Stimulated activated memory B cell treated with anti-CD40 and anti-IgM and Interleukin-4, amounts not matched to agents 10 μg/mL and 1 μg/mL and 100 μg/mL, for 72 hours (primary cell): ENCODE measurements at regions not wholly inside any gene's neighbourhood (a gene's known extent, or its start where the extent isn't known, plus 50 kb on each side); places are given as distances from the start of the nearest gene placed in this dataset.

Source experiments
- ATAC-seq: fragments of 150-1000 bp; cut with Tn5 transposase; 2 replicates; pipeline ENCODE4 v1.10.0; 2021
- H3K27ac Mint-ChIP-seq: one replicate; pipeline ENCODE4 v1.8.0; 2022; ENCODE audit warnings: mild to moderate bottlenecking, mixed read lengths
- H3K27me3 Mint-ChIP-seq: one replicate; pipeline ENCODE4 v1.8.0; 2022; ENCODE audit warnings: mixed read lengths
- H3K36me3 Mint-ChIP-seq: one replicate; pipeline ENCODE4 v1.8.0; 2022; ENCODE audit warnings: mixed read lengths
- H3K4me1 Mint-ChIP-seq: one replicate; pipeline ENCODE4 v1.8.0; 2022; ENCODE audit warnings: mixed read lengths
- H3K4me3 Mint-ChIP-seq: one replicate; pipeline ENCODE4 v1.8.0; 2022; ENCODE audit warnings: mild to moderate bottlenecking, moderate library complexity, mixed read lengths
- H3K9me3 Mint-ChIP-seq: one replicate; pipeline ENCODE4 v1.8.0; 2022; ENCODE audit warnings: mixed read lengths

DNA sequence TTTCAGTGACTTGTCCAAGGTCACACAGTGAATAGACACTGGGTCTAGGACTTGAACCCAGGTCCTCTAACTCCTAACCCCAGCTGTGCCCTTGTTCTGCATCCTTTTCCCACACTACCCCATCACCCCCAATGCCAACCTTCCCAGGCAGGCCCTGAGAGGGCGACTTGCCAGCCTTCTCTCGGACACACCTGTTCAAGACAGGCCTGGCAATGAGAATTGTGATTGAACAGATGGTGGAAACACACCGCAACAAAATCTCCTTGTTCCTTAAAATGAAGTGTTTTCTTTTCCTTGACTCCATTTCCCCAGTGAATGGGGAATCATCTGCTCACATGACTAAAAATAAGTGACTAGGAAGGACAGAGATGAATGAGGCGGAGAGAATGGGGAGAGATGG, 189.5 kb upstream of the ASIC2 start:
- H3K9me3 Mint-ChIP-seq: no peaks in the 10 kb centered on the region
- ATAC-seq: no peak
- H3K27ac Mint-ChIP-seq: no peak overlapping the region

GRCh38 chr17:33484559-33484958, 191.5 kb upstream of the ASIC2 start:
- Mint-ChIP-seq H3K27ac (no peak overlapping the region), H3K4me1 (no peaks in the 10 kb centered on the region), H3K9me3 (no peaks in the 10 kb centered on the region), H3K4me3 (no peak overlapping the region), H3K27me3 (no peaks in the 10 kb centered on the region), H3K36me3 (no peaks in the 10 kb centered on the region)
- ATAC-seq: no peak

More for the DNA sequence above, 189.5 kb upstream of the ASIC2 start:
- Mint-ChIP-seq H3K36me3 (no peaks in the 10 kb centered on the region), H3K4me1 (no peaks in the 10 kb centered on the region), H3K27me3 (no peaks in the 10 kb centered on the region), H3K4me3 (no peak overlapping the region)

- H3K4me1 Mint-ChIP-seq: no peaks in the 10 kb centered on the region
- no peaks in the 10 kb centered on the region for H3K36me3 Mint-ChIP-seq
- H3K9me3 Mint-ChIP-seq: no peaks in the 10 kb centered on the region
- peaks cover 9% of the 10 kb centered on the region for H3K27me3 Mint-ChIP-seq
- no peak for ATAC-seq
- no peak overlapping the region for H3K27ac Mint-ChIP-seq
- no peak overlapping the region for H3K4me3 Mint-ChIP-seq
These were observed 193.2 kb upstream of the ASIC2 start for GRCh38 chr17:33486135-33486885.

DNA sequence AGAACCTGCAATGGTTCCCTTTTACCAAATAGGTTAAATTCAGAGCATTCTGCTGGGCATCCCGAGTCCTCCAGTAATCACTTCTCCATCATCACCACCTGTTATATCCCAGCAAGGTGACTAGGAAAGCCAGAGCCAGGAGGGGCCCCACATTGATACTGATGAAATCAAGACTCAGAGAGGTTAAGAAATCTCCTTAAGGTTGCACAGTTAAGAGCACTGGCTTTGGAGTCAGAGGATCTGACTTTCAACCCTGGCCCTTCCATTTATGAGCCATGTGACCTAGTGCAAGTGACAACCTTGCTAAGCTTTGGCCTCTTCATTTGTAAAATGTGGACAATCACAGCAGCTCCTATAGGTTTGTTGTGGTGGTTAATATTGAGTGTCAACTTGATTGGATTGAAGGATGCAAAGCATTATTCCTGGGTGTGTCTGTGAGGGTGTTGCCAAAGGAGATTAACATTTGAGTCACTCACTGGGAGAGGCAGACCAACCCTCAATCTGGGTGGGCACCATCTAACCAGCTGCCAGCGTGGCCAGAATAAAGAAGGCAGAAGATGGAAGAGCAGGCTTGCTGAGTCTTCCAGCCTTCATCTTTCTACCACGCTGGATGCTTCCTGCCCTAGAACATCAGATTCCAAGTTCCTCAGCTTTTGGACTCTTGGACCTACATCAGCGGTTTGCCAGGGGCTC, 194.2 kb upstream of the ASIC2 start:
- H3K27me3 Mint-ChIP-seq: peaks cover 9% of the 10 kb centered on the region
- no peak for ATAC-seq
- H3K9me3 Mint-ChIP-seq: no peaks in the 10 kb centered on the region

DNA sequence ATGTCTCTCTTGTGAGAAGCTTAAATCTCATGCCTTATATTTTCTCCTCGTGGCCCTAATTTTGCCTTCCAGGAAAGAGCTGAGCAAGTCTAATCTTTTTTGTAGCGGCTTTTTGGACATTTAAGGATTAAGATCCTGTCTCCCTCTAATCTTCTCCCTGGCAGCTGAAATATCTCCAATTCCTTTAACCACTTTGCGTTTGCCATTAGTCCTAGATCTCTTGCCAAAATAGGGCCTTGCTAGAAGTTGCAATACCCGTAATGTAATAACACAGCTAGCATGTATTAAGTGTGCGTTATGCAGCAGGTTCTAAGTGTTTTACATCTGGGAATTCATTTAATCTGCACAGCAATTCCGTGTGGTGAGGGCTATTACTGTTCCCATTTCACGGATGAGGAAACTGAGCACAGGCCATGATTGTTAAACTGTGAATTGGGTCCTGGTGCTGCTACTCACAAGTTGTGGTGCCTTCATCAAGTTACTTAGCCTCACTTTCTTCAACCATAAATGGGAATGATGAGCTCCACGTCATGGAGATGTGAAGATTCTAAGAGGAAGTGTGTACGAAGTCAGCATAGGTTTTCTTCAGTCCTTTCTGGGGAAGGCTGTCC, 198.9 kb upstream of the ASIC2 start:
- no peak for ATAC-seq
- Mint-ChIP-seq H3K27me3 (peaks cover 9% of the 10 kb centered on the region), H3K27ac (no peak overlapping the region), H3K4me1 (no peaks in the 10 kb centered on the region), H3K4me3 (no peak overlapping the region), H3K9me3 (no peaks in the 10 kb centered on the region), H3K36me3 (no peaks in the 10 kb centered on the region)

More for the DNA sequence above, 194.2 kb upstream of the ASIC2 start:
- Mint-ChIP-seq H3K4me1 (no peaks in the 10 kb centered on the region), H3K4me3 (no peak overlapping the region), H3K36me3 (no peaks in the 10 kb centered on the region), H3K27ac (no peak overlapping the region)

GRCh38 chr17:33492731-33493265, 199.7 kb upstream of the ASIC2 start:
- ATAC-seq: no peak
- Mint-ChIP-seq H3K4me3 (no peak overlapping the region), H3K4me1 (no peaks in the 10 kb centered on the region), H3K9me3 (no peaks in the 10 kb centered on the region), H3K27ac (no peak overlapping the region), H3K36me3 (no peaks in the 10 kb centered on the region), H3K27me3 (peaks cover 14% of the 10 kb centered on the region)

DNA sequence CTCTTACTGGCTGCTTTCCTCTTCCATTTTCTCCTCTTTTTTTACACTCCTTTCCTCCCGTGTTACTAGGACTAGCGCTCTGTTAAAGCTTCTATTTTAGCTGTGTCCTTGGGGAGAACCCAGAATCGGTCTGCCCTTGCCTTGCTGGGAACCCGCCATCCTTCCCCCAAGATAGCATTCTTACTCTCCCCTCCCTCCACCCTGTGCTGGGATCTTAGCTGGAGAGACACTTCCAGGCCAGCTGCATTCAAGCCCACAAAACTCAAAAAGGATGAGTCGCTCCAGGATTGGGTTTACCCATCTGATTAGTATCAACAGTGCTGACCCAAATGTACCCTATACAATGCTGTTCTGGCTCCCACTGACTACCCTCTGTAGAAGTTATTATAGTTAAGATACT, 200.5 kb upstream of the ASIC2 start:
- Mint-ChIP-seq H3K4me3 (no peak overlapping the region), H3K4me1 (no peaks in the 10 kb centered on the region), H3K9me3 (no peaks in the 10 kb centered on the region), H3K27me3 (peaks cover 21% of the 10 kb centered on the region), H3K36me3 (no peaks in the 10 kb centered on the region), H3K27ac (no peak overlapping the region)
- no peak for ATAC-seq

DNA sequence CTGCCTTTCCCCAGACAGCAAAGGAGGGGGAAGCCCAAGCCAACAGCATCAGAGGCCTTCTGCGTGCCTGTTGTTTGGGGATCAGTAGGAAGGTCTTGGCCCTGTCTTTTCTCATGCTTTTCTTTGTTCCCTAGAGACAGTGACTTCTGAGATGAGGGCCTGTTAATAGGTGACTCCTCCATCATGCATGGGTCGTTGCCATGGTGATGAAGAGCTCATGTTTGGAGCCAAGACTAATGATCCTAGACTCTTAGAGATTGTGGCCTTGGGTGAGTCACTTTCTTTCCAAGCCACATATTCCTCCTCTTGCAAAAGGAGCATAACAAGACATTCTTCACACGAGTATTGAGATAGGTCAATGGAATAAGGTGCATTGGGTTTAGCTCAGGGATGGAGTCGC, 201.1 kb upstream of the ASIC2 start:
- H3K36me3 Mint-ChIP-seq: no peaks in the 10 kb centered on the region
- H3K4me1 Mint-ChIP-seq: no peaks in the 10 kb centered on the region
- H3K27ac Mint-ChIP-seq: no peak overlapping the region
- no peaks in the 10 kb centered on the region for H3K9me3 Mint-ChIP-seq
- ATAC-seq: no peak
- H3K27me3 Mint-ChIP-seq: peaks cover 24% of the 10 kb centered on the region
- no peak overlapping the region for H3K4me3 Mint-ChIP-seq

- ATAC-seq: no peak
- no peaks in the 10 kb centered on the region for H3K9me3 Mint-ChIP-seq
- H3K27me3 Mint-ChIP-seq: peaks cover 14% of the 10 kb centered on the region
- H3K27ac Mint-ChIP-seq: no peak overlapping the region
- no peak overlapping the region for H3K4me3 Mint-ChIP-seq
- no peaks in the 10 kb centered on the region for H3K4me1 Mint-ChIP-seq
- no peaks in the 10 kb centered on the region for H3K36me3 Mint-ChIP-seq
These were observed 204.5 kb upstream of the ASIC2 start for GRCh38 chr17:33497623-33498022.

- H3K27me3 Mint-ChIP-seq: peaks cover 14% of the 10 kb centered on the region
- H3K4me1 Mint-ChIP-seq: no peaks in the 10 kb centered on the region
These were observed 205.0 kb upstream of the ASIC2 start for GRCh38 chr17:33498069-33498468.

DNA sequence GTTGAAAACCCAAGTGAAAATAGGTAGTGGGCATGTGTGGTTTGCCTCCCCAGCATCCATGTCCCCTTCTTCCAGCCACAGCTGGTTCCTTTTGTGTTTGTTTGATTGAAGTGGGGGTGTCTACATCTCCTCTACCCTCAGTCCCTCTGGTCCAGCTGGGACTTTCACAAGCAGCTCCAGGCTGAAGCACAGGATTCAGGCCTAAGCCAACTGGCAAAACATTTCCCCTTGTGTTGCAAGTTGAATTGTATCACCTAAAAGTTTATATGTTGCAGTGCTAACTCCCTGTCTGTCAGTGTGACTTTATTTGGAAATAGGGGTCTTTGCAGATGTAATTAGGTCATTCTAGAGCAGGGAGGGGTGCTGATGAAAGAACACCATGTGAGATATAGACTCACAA, 205.9 kb upstream of the ASIC2 start:
- Mint-ChIP-seq H3K27me3 (peaks cover 14% of the 10 kb centered on the region), H3K4me1 (no peaks in the 10 kb centered on the region), H3K9me3 (no peaks in the 10 kb centered on the region), H3K4me3 (no peak overlapping the region), H3K36me3 (no peaks in the 10 kb centered on the region), H3K27ac (no peak overlapping the region)
- no peak for ATAC-seq

More at GRCh38 chr17:33498069-33498468, 205.0 kb upstream of the ASIC2 start:
- ATAC-seq: no peak
- no peaks in the 10 kb centered on the region for H3K36me3 Mint-ChIP-seq
- no peaks in the 10 kb centered on the region for H3K9me3 Mint-ChIP-seq
- no peak overlapping the region for H3K27ac Mint-ChIP-seq
- no peak overlapping the region for H3K4me3 Mint-ChIP-seq

DNA sequence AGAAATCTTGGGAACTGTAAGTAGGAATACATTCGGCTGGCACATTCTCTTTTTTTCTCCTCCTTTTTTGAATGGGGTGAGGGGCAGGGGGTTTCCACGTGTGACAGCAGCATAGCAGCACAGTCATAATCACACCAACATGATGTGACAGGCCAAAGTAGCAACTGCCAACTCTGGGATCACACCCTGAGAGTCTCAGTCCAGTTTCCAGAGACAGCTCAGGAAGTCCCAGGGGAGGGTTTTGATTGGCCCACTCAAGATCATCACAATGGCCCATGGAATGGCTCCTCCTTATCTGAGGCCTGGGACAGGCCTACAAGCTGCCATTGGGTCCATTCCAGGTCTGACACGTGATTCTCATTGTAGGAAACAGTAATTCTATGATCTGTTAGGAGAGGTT, 207.1 kb upstream of the ASIC2 start:
- ATAC-seq: no peak

GRCh38 chr17:33501185-33501584, 208.1 kb upstream of the ASIC2 start:
- Mint-ChIP-seq H3K36me3 (no peaks in the 10 kb centered on the region), H3K27me3 (peaks cover 14% of the 10 kb centered on the region), H3K9me3 (no peaks in the 10 kb centered on the region), H3K27ac (no peak overlapping the region), H3K4me1 (no peaks in the 10 kb centered on the region), H3K4me3 (no peak overlapping the region)
- no peak for ATAC-seq

More for the DNA sequence above, 207.1 kb upstream of the ASIC2 start:
- Mint-ChIP-seq H3K9me3 (no peaks in the 10 kb centered on the region), H3K27me3 (peaks cover 14% of the 10 kb centered on the region), H3K4me1 (no peaks in the 10 kb centered on the region), H3K27ac (no peak overlapping the region), H3K4me3 (no peak overlapping the region), H3K36me3 (no peaks in the 10 kb centered on the region)

DNA sequence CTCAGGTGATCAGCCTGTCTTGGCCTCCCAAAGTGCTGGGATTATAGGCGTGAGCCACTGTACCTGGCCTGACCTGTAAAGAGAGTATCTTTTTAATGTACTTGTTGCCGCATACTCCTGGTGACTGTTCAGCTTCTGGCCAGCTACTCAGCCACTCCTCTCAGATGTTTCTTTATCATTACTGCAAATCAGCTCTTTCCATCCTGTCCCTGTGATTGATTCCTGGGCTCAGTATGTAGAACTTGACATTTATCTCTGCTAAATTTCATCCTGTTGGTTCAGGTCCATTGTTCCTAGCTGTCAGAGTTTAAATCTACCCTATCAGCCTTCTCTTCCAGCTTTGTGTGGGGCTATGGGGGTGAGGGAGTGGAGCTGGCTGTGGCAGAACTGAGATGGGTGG, 211.5 kb upstream of the ASIC2 start:
- Mint-ChIP-seq H3K4me3 (no peak overlapping the region), H3K36me3 (no peaks in the 10 kb centered on the region), H3K9me3 (no peaks in the 10 kb centered on the region), H3K4me1 (no peaks in the 10 kb centered on the region), H3K27me3 (no peaks in the 10 kb centered on the region), H3K27ac (no peak overlapping the region)
- ATAC-seq: no peak

- H3K27me3 Mint-ChIP-seq: peaks cover 9% of the 10 kb centered on the region
- H3K9me3 Mint-ChIP-seq: no peaks in the 10 kb centered on the region
- H3K4me1 Mint-ChIP-seq: no peaks in the 10 kb centered on the region
- no peak overlapping the region for H3K27ac Mint-ChIP-seq
- H3K4me3 Mint-ChIP-seq: no peak overlapping the region
- ATAC-seq: no peak
- H3K36me3 Mint-ChIP-seq: no peaks in the 10 kb centered on the region
These were observed 214.0 kb upstream of the ASIC2 start for GRCh38 chr17:33506889-33507650.
